GM23338 (cell line): ENCODE measurements at regions not wholly inside any gene's neighbourhood (a gene's known extent, or its start where the extent isn't known, plus 50 kb on each side); places are given as distances from the start of the nearest gene placed in this dataset.

Experiments
- ATAC-seq: fragments of 200-7000 bp; cut with Tn5 transposase; 3 replicates; pipeline ENCODE4 v1.9.1; 2020
- DNase-seq: peaks from one replicate; pipeline ENCODE4 v3.0.0-alpha.2; 2015; ENCODE audit warnings: low spot score
- H2AFZ ChIP-seq: fragments of 200-600 bp; sonication (generic); 2 replicates; pipeline ENCODE4 v1.8.0; 2016; ENCODE audit warnings: antibody characterized with exemption, mild to moderate bottlenecking, moderate library complexity
- H3F3A ChIP-seq: fragments of 200-600 bp; sonication (generic); replicated peaks from 2 replicates; pipeline ENCODE4 v1.8.0; 2017; ENCODE audit warnings: antibody characterized with exemption, mixed run types, low read depth
- H3K27ac ChIP-seq: fragments of 200-600 bp; sonication (generic); 2 replicates; pipeline ENCODE4 v1.6.1; 2016; ENCODE audit warnings: low read depth
- H3K27me3 ChIP-seq: fragments of 200-600 bp; sonication (generic); 2 replicates; pipeline ENCODE4 v1.8.0; 2016; ENCODE audit warnings: mild to moderate bottlenecking, mixed run types, moderate library complexity; ENCODE audit not compliant: insufficient read depth
- H3K36me3 ChIP-seq: fragments of 200-600 bp; sonication (generic); 2 replicates; pipeline ENCODE4 v1.8.0; 2016; ENCODE audit warnings: mild to moderate bottlenecking; ENCODE audit not compliant: insufficient read depth
- H3K4me1 ChIP-seq: fragments of 200-600 bp; sonication (generic); 2 replicates; pipeline ENCODE4 v1.8.0; 2016; ENCODE audit warnings: mild to moderate bottlenecking, moderate library complexity; ENCODE audit not compliant: insufficient read depth
- H3K4me2 ChIP-seq: fragments of 200-600 bp; sonication (generic); 2 replicates; pipeline ENCODE4 v1.7.1; 2017; ENCODE audit warnings: mixed run types
- H3K4me3 ChIP-seq: fragments of 200-600 bp; sonication (generic); 2 replicates; pipeline ENCODE4 v1.6.1; 2016; ENCODE audit warnings: mixed run types
- H3K79me2 ChIP-seq: fragments of 200-600 bp; sonication (generic); replicated peaks from 2 replicates; pipeline ENCODE4 v1.8.0; 2017; ENCODE audit warnings: mild to moderate bottlenecking; ENCODE audit not compliant: insufficient read depth
- H3K9me2 ChIP-seq: fragments of 200-600 bp; sonication (generic); 2 replicates; pipeline ENCODE4 v1.8.0; 2017; ENCODE audit not compliant: insufficient read depth
- H4K20me1 ChIP-seq: fragments of 200-600 bp; sonication (generic); replicated peaks from 2 replicates; pipeline ENCODE4 v1.8.0; 2017; ENCODE audit warnings: mild to moderate bottlenecking; ENCODE audit not compliant: insufficient read depth
- H3K27ac Mint-ChIP-seq: 2 replicates; pipeline ENCODE4 v1.8.0; 2020; ENCODE audit warnings: inconsistent platforms, mild to moderate bottlenecking, moderate library complexity, mixed read lengths
- H3K27me3 Mint-ChIP-seq: 3 replicates; pipeline ENCODE4 v1.8.0; 2022; ENCODE audit warnings: low read depth, mild to moderate bottlenecking, moderate library complexity, mixed read lengths, inconsistent platforms; ENCODE audit not compliant: insufficient read depth, poor library complexity
- H3K36me3 Mint-ChIP-seq: 3 replicates; pipeline ENCODE4 v1.8.0; 2021; ENCODE audit warnings: low read depth, mild to moderate bottlenecking, inconsistent platforms, moderate library complexity, mixed read lengths
- H3K4me1 Mint-ChIP-seq: 3 replicates; pipeline ENCODE4 v1.8.0; 2020; ENCODE audit warnings: mild to moderate bottlenecking, inconsistent platforms, mixed read lengths
- H3K4me3 Mint-ChIP-seq: 3 replicates; pipeline ENCODE4 v1.8.0; 2021; ENCODE audit warnings: moderate library complexity, mild to moderate bottlenecking, inconsistent platforms, mixed read lengths
- H3K9me3 Mint-ChIP-seq: 3 replicates; pipeline ENCODE4 v1.8.0; 2020; ENCODE audit warnings: moderate library complexity, mild to moderate bottlenecking, inconsistent platforms, mixed read lengths
- CTCF ChIP-seq, 2 experiments: fragments of 200-600 bp in 1 of 2; sonication (generic) in 1 of 2; conservative IDR thresholded peaks; 2 replicates each; pipeline versions ENCODE4 v1.5.1 to v1.6.1; 2016 to 2017; ENCODE audit warnings: antibody characterized with exemption in 2 of 2, low read depth in 2 of 2, mild to moderate bottlenecking in 2 of 2, moderate library complexity in 1 of 2
- EZH2 ChIP-seq: fragments of 200-600 bp; sonication (generic); IDR thresholded peaks from one replicate; pipeline ENCODE4 v1.8.0; 2017; ENCODE audit warnings: antibody characterized with exemption, mild to moderate bottlenecking, low read depth; ENCODE audit not compliant: unreplicated experiment
- EZH2phosphoT487 ChIP-seq: fragments of 200-600 bp; sonication (generic); IDR thresholded peaks from one replicate; pipeline ENCODE4 v1.8.1; 2018; ENCODE audit warnings: antibody characterized with exemption; ENCODE audit not compliant: unreplicated experiment
- JUNB ChIP-seq: IDR thresholded peaks from one replicate; pipeline ENCODE4 v1.6.1; 2016; ENCODE audit warnings: antibody characterized with exemption; ENCODE audit not compliant: unreplicated experiment
- NANOG ChIP-seq: IDR thresholded peaks from 2 replicates; pipeline ENCODE4 v1.6.1; 2016; ENCODE audit warnings: antibody characterized with exemption, borderline replicate concordance
- POLR2AphosphoS5 ChIP-seq: IDR thresholded peaks from 2 replicates; pipeline ENCODE4 v1.6.1; 2016; ENCODE audit warnings: antibody characterized with exemption, low read depth
- ZNF114 ChIP-seq: fragments of 250-450 bp; sonication (Bioruptor Pico); IDR thresholded peaks from 2 replicates; pipeline ENCODE4 v1.5.0; 2020; ENCODE audit warnings: mild to moderate bottlenecking, moderate library complexity
- ZNF331 ChIP-seq: fragments of 250-450 bp; sonication (Bioruptor Pico); IDR thresholded peaks from 2 replicates; pipeline ENCODE4 v1.5.0; 2020; ENCODE audit warnings: low read depth, mild to moderate bottlenecking, moderate library complexity
- ZNF462 ChIP-seq: fragments of 250-450 bp; sonication (Bioruptor Pico); IDR thresholded peaks from 2 replicates; pipeline ENCODE4 v1.5.0; 2020; ENCODE audit warnings: mild to moderate bottlenecking, moderate library complexity
- TF ChIP-seq, protein P1 (sequence below): IDR thresholded peaks from one replicate; pipeline ENCODE4 v1.6.1; 2018; ENCODE audit warnings: antibody characterized with exemption; ENCODE audit not compliant: unreplicated experiment

DNA sequence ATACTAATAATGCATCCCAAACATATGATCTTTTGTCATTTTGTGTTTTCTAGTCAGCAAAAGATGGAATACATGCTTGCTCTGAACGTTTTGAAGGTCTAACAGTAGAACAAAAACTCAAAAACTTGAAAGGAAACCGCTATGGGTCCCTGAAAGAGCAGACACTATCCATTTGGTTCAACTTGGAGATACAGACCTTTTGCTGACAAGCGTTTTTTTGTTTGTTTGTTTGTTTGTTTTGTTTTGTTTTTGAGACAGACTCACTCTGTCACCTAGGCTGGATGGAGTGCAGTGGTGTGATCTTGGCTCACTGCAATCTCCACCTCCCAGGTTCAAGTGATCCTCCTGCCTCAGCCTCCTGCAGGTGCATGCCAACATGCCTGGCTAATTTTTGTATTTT, 644.3 kb upstream of the PTCHD4 start (continued):
- TF ChIP-seq CTCF (conservative IDR thresholded peaks at IDR 0.05; ENCODE audit: low read depth in 2 of 2), result no peak
- TF ChIP-seq ZNF331, result no peak
- no peak for TF ChIP-seq POLR2AphosphoS5
- no peak for TF ChIP-seq EZH2
- TF ChIP-seq, protein P1, sequence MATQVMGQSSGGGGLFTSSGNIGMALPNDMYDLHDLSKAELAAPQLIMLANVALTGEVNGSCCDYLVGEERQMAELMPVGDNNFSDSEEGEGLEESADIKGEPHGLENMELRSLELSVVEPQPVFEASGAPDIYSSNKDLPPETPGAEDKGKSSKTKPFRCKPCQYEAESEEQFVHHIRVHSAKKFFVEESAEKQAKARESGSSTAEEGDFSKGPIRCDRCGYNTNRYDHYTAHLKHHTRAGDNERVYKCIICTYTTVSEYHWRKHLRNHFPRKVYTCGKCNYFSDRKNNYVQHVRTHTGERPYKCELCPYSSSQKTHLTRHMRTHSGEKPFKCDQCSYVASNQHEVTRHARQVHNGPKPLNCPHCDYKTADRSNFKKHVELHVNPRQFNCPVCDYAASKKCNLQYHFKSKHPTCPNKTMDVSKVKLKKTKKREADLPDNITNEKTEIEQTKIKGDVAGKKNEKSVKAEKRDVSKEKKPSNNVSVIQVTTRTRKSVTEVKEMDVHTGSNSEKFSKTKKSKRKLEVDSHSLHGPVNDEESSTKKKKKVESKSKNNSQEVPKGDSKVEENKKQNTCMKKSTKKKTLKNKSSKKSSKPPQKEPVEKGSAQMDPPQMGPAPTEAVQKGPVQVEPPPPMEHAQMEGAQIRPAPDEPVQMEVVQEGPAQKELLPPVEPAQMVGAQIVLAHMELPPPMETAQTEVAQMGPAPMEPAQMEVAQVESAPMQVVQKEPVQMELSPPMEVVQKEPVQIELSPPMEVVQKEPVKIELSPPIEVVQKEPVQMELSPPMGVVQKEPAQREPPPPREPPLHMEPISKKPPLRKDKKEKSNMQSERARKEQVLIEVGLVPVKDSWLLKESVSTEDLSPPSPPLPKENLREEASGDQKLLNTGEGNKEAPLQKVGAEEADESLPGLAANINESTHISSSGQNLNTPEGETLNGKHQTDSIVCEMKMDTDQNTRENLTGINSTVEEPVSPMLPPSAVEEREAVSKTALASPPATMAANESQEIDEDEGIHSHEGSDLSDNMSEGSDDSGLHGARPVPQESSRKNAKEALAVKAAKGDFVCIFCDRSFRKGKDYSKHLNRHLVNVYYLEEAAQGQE, result no peak
- TF ChIP-seq ZNF114 (CRISPR knock-in tag), result no peak

GRCh38 chr6:48754641-48755040, 643.6 kb upstream of the PTCHD4 start:
- Histone ChIP-seq H2AFZ (no peak overlapping the region), H3K27me3 (no peaks in the 10 kb centered on the region), H4K20me1 (no peaks in the 10 kb centered on the region), H3K36me3 (no peaks in the 10 kb centered on the region), H3K79me2 (no peaks in the 10 kb centered on the region), H3K27ac (no peak overlapping the region), H3F3A (no peaks in the 10 kb centered on the region), H3K4me3 (no peak overlapping the region), H3K4me1 (peaks cover 12% of the 10 kb centered on the region; the same call in 1 of the 2 replicates), H3K9me2 (0 out of 2 replicates have a peak, but pooled peaks cover 4% of the 10 kb centered on the region), H3K4me2 (no peak overlapping the region)
- Mint-ChIP-seq H3K36me3 (no peaks in the 10 kb centered on the region), H3K4me3 (no peak overlapping the region), H3K4me1 (peaks cover 11% of the 10 kb centered on the region; the same call in 2 of the 3 replicates), H3K27me3 (no peaks in the 10 kb centered on the region), H3K27ac (no peak overlapping the region), H3K9me3 (no peaks in the 10 kb centered on the region; the same call in 2 of the 3 replicates)
- no peak for ATAC-seq
- DNase-seq, result no peak
- no peak for TF ChIP-seq JUNB
- no peak for TF ChIP-seq EZH2
- no peak for TF ChIP-seq NANOG
- TF ChIP-seq ZNF114 (CRISPR knock-in tag), result no peak
- no peak for TF ChIP-seq EZH2phosphoT487
- no peak for TF ChIP-seq ZNF331
- no peak for TF ChIP-seq POLR2AphosphoS5
- TF ChIP-seq CTCF (conservative IDR thresholded peaks at IDR 0.05; ENCODE audit: low read depth in 2 of 2), result no peak
- no peak for TF ChIP-seq ZNF462 (CRISPR knock-in tag)
